Heart left ventricle (tissue), 13 donors: ENCODE measurements at regions not wholly inside any gene's neighbourhood (a gene's known extent, or its start where the extent isn't known, plus 50 kb on each side); places are given as distances from the start of the nearest gene placed in this dataset.

ENCODE experiments used
- CTCF ChIP-seq, 12 donors: fragments of 200-600 bp; sonication (generic) in 4 of 12; IDR thresholded peaks; one replicate each; pipeline versions ENCODE4 v1.5.0 to v1.8.0; 2018 to 2022; ENCODE audit warnings: antibody characterized with exemption in 12 of 12, mild to moderate bottlenecking in 5 of 12
- POLR2A ChIP-seq, 2 donors: fragments of 450-650 bp; IDR thresholded peaks; one replicate each; pipeline ENCODE4 v1.6.1; 2017; ENCODE audit warnings: antibody characterized with exemption in 2 of 2, mild to moderate bottlenecking in 2 of 2, moderate library complexity in 2 of 2
- donor health status: ischemic (EF 13 %, LVEDD 7.1; RV severe dilation, severe dysfunction).
- donor health status: DM: no; HTN: yes; CAD: no.
- donor health status: DM: no; HTN: no; CAD: no.
- donor health status: ischemic (EF 25% LVEDD 6.9; RV normal size, moderate dysfunction).
- donor health status: ischemic (EF 25% LVEDD 5.7; RV mildly dilated, moderate dysfunction).
- donor health status: ischemic (EF 35%, LVEDD 5.7; RV mildly dilated, moderate dysfunction).
- donor health status: nonischemic (EF 11% LVEDD 7.7; RV severe dilation, severe dysfunction).
- donor health status: DM: yes; HTN: yes; CAD: no.
- donor health status: PGD.
- donor health status: ischemic (EF 29% LVEDD 5.4; RV normal size, mild dysfunction).
- donor health status: nonischemic (EF 23%, LVEDD 6.1; RV moderate dilation, normal function).

- TF ChIP-seq CTCF (IDR thresholded peaks at IDR 0.05), result no peak
- TF ChIP-seq POLR2A (IDR thresholded peaks at IDR 0.05), result no peak
Measured at GRCh38 chr13:75038393-75039113, 443.4 kb downstream of the TBC1D4 start.
